ENCODE measurements at regions not wholly inside any gene's neighbourhood (a gene's known extent, or its start where the extent isn't known, plus 50 kb on each side); places are given as distances from the start of the nearest gene placed in this dataset.

GRCh38 chrX:45980726-45981125 is 564.5 kb downstream of the ZNF674 start:
- no peak for DNase-seq

GRCh38 chrX:45975633-45976032 is 569.6 kb downstream of the ZNF674 start:
- no peak for DNase-seq

GRCh38 chrX:45972636-45973035 is 572.6 kb downstream of the ZNF674 start:
- no peak for DNase-seq

GRCh38 chrX:45959567-45959966 is 585.7 kb downstream of the ZNF674 start:
- DNase-seq, result no peak

GRCh38 chrX:45956191-45956870 is 588.9 kb downstream of the ZNF674 start:
- DNase-seq, result no peak

GRCh38 chrX:45955661-45956060 is 589.6 kb downstream of the ZNF674 start:
- no peak for DNase-seq

GRCh38 chrX:45954026-45954425 is 591.2 kb downstream of the ZNF674 start:
- no peak for DNase-seq

- DNase-seq, result no peak
Observed at GRCh38 chrX:45952030-45952429, 593.2 kb downstream of the ZNF674 start.

GRCh38 chrX:45935408-45935807 is 609.8 kb downstream of the ZNF674 start:
- DNase-seq, result no peak

- DNase-seq, result no peak
Observed at GRCh38 chrX:45912316-45912715, 632.9 kb downstream of the ZNF674 start.

- no peak for DNase-seq
Observed at GRCh38 chrX:45907786-45908185, 637.4 kb downstream of the ZNF674 start.

- no peak for DNase-seq
Observed at GRCh38 chrX:45903781-45904201, 641.4 kb downstream of the ZNF674 start.

- DNase-seq, result no peak
Observed at GRCh38 chrX:45900766-45901615, 644.2 kb downstream of the ZNF674 start.

GRCh38 chrX:45894864-45895645 is 650.2 kb downstream of the ZNF674 start:
- no peak for DNase-seq

GRCh38 chrX:45889471-45889870 is 655.8 kb downstream of the ZNF674 start:
- DNase-seq, result no peak

GRCh38 chrX:45888518-45888917 is 656.7 kb downstream of the ZNF674 start:
- no peak for DNase-seq

GRCh38 chrX:45885931-45886330 is 659.3 kb downstream of the ZNF674 start:
- DNase-seq, result no peak

- DNase-seq, result no peak
Observed at GRCh38 chrX:45879512-45879911, 665.7 kb downstream of the ZNF674 start.

- no peak for DNase-seq
Observed at GRCh38 chrX:45876206-45876605, 669.0 kb downstream of the ZNF674 start.

- DNase-seq, result no peak
Observed at GRCh38 chrX:45873781-45874180, 671.4 kb downstream of the ZNF674 start.

GRCh38 chrX:45872480-45872879 is 671.8 kb upstream of the DIPK2B start:
- no peak for DNase-seq

- no peak for DNase-seq
Observed at GRCh38 chrX:45868425-45868824, 667.7 kb upstream of the DIPK2B start.

- DNase-seq, result no peak
Observed at GRCh38 chrX:45862801-45863200, 662.1 kb upstream of the DIPK2B start.

- no peak for DNase-seq
Observed at GRCh38 chrX:45860450-45860849, 659.8 kb upstream of the DIPK2B start.
